HG03039 (cell line): ENCODE measurements at regions not wholly inside any gene's neighbourhood (a gene's known extent, or its start where the extent isn't known, plus 50 kb on each side); places are given as distances from the start of the nearest gene placed in this dataset.
"Not testable (repeated sequence)": the region's sequence is repeated elsewhere in the genome, so short reads cannot be mapped to it uniquely, and the experiment has no call there.

Experiments
- ATAC-seq: cut with Tn5 transposase; IDR thresholded peaks from one replicate; pipeline ENCODE4 v1.9.1; 2021; ENCODE audit warnings: mild to moderate bottlenecking, moderate library complexity; ENCODE audit not compliant: unreplicated experiment

DNA sequence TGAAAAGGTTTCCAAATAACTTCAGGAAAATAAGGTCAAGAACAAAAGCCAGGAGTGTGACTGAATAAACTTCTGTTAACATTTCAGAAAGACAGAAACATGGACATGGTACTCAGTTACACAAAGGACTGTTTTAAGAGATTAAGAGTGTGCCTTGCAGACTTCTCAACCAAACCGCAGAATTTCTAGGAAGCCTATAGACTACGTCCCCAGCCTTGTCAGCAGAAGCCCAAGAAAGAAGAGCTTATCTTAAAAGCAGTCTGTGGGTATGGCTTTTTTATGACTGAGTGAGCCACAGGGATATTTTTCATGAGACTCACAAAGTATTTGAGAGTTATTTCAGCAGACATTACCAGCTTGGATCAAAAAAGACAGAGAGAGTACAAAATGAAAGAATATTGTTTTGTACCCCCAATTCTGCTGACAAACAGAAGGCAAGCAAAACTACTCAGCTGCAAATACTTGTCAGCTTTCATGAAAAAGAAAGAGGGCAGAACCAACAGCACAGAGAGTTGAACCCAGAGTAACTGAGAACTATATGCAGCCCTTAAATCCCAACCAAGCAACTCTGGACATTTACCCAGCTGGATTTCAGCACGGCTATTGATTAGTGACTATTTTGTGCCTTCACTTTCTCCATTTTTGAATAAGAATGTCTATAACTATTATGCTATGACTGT is 711.0 kb upstream of the CTNND2 start:
- no peak for ATAC-seq

DNA sequence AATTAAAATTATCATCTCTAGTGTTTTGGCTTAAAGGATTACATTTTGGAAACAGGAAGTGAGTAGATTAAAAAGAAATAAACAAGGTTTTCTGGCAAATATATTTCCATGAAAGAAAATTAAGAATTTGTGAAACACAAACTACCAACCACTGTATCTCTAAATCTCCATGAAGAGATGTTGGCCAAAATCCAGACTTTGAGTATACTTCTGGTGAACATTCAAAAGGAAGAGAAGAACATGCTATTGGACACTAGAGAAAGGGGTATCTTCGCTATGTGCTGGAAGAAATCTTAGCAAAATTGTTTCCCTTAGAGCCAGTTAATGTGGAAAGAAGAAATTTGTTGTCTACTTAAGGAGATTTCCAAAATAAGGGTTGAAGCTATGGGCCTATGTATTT is 710.4 kb upstream of the CTNND2 start:
- no peak for ATAC-seq

DNA sequence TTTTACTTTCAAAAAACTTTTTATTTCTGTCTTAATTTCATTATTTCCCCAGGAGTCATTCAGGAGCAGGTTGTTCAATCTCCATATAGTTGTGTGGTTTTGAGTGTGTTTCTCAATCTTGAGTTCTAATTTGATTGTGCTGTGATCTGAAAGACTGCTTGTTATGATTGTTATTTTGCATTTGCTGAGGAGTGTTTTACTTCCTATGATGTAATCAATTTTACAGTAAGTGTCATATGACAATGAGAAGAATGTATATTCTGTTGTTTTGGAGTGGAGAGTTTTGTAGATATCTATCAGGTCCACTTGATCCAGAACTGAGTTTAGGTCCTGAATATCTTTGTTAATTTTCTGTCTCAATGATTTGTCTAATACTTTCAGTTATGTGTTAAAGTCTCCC is 706.9 kb upstream of the CTNND2 start:
- ATAC-seq = no peak

DNA sequence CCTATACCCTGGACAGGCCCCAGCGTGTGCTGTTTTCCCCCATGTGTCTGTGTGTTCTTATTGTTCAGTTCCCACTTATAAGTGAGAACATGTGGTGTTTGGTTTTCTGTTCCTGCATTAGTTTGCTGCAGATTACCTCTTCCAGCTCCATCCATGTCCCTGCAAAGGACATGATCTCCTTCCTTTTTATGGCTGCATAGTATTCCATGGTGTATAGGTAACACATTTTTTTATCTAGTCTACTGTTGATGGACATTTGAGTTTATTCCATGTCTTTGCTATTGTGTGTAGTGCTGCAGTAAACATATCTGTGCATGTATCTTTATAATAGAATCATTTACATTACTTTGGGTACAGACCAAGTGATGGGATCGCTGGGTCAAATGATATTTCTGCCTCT is 703.6 kb upstream of the CTNND2 start:
- not testable (repeated sequence) for ATAC-seq

DNA sequence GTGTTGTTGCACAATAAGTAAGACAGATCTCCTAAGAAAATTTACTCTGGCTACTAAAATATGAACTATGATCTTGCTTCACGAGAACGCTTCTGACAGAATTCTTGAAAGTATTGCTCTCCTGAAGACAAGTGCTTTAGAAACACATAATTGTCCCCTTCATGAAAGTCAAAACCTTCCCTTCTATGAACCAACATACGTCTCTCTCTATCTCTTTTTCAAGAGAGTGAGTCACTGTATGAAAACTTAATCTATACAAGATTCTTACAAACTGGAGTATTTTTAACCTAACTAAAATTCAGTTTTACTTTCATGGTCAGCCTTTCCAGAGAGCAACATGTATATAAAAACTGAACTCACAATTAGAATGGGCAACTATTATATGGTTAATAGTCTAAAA is 688.0 kb upstream of the CTNND2 start:
- ATAC-seq = no peak

DNA sequence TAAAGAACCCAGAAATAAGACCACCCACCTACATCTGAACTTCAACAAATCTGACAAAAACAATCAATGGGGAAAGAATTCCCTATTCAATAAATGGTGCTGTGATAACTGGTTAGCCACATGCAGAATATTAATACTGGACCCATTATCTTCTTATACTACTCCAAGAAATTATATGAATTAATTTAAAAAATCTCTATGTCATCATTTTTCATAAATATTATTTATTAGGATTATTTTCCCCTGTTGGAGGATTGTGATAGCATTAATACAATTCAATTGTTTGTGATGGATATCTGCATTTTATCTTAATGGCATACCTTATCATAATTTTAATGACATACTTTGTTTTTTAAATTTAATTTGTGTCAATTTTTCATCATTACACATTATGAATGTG is 682.2 kb upstream of the CTNND2 start:
- ATAC-seq = no peak

DNA sequence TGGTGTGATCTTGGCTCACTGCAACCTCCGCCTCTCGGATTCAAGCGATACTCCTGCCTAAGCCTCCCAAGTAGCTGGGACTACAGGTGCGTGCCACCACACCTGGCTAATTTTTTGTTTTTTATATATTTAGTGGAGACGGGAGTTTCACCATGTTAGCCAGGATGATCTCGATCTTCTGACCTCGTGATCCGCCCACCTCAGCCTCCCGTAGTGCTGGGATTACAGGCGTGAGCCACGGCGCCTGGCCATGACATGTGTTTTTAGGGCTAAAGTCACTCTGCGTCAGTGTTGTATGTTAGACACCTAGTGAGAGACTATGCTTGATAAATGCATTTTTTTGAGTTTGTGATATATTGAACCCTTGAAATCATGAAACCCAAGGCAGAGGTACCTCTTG is 674.6 kb upstream of the CTNND2 start:
- not testable (repeated sequence) for ATAC-seq

DNA sequence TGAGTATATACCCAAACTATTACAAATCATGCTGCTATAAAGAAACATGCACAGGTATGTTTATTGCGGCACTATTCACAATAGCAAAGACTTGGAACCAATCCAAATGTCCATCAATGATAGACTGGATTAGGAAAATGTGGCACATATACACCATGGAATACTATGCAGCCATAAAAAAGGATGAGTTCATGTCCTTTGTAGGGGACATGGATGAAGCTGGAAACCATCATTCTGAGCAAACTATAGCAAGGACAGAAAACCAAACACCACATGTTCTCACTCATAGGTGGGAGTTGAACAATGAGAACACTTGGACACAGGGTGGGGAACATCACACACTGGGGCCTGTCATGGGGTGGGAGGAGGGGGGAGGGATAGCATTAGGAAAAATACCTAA is 672.7 kb upstream of the CTNND2 start:
- ATAC-seq = not testable (repeated sequence)

DNA sequence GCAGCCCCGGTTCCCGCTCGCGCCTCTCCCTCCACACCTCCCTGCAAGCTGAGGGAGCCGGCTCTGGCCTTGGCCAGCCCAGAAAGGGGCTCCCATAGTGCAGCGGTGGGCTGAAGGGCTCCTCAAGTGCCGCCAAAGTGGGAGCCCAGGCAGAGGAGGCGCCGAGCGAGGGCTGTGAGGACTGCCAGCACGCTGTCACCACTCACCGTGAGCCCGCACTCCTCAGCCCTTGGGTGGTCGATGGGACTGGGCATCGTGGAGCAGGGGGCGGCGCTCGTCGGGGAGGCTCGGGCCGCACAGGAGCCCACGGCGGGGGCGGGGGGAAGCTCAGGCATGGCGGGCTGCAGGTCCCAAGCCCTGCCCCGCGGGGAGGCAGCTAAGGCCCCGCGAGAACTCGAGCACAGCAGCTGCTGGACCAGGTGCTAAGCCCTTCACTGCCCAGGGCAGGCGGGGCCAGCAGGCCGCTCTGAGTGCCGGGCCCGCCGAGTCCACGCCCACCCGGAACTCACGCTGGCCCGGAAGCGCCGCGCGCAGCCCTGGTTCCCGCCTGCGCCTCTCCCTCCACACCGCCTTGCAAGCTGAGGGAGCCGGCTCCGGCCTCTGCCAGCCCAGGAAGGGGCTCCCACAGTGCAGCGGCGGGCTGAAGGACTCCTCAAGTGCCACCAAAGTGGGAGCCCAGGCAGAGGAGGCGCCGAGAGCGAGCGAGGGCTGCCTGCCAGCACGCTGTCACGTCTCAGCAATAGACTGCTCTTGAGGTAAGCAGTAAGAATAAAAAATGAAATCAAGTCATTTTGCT is 670.2 kb upstream of the CTNND2 start:
- not testable (repeated sequence) for ATAC-seq

DNA sequence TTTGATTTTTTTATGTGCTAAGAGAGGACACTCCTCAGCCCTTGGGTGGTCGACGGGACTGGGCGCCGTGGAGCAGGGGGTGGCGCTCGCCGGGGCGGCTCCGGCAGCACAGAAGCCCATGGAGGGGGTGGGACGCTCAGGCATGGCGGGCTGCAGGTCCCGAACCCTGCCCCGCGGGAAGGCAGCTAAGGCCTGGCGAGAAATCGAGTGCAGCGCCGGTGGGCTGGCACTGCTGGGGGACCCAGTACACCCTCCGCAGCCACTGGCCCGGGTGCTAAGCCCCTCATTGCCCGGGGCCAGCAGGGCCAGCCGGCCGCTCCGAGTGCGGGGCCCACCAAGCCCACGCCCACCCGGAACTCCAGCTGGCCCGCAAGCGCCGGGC is 669.7 kb upstream of the CTNND2 start:
- ATAC-seq = not testable (repeated sequence)

DNA sequence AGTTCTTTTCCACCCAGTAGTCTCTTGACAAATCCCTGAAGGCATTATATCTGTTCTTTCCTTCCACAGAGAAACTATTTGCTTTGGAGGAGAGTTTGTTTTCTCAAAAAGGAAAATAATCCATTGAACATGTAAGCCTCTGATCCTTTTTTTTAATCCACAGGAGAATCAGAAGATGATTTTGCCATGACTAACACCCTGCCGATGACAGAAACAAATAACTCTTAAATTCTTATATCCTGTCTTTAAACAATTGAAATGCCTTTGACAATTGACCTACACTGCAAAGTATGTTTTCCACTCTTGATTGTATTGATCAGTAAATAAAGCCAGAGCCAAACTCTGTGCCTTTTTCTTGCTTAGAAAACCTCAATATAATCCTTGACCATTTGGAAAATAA is 666.4 kb upstream of the CTNND2 start:
- no peak for ATAC-seq

DNA sequence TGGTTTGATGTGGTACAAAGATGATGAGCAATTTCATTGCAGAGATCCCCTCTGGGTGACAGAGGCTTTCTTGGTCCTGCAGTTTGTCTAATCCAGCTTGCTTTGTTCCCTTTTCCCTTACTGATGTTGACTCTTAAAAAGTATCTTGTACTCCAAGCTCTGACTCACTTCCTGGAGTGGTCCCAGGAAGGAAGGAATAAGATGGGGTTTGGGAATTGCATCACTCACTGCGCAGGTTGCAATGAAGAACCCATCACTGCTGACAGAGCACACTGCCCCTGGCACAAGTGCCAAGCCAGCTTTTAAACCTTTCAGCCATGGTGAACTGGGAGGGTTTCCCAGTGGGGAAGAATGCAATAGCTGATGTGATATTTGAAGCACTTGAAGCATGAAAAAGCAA is 662.2 kb upstream of the CTNND2 start:
- no peak for ATAC-seq

DNA sequence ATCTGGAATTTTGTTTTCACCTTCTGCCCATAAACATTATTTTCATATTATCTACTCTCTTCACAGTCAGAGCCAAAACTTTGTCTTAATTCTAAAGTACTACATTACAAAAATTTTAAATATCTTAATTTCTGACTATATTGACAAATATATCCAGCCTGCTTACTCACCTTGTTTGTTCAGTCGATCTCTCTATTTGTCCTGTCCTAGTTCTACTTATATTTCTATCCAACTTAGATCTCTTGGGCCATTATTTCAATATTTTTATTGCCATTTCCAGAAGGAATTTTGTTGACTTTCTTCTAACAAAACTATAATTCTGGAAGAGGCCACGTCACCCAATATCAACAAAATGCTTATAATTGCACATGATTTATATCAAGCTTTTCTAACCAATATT is 652.8 kb upstream of the CTNND2 start:
- no peak for ATAC-seq

DNA sequence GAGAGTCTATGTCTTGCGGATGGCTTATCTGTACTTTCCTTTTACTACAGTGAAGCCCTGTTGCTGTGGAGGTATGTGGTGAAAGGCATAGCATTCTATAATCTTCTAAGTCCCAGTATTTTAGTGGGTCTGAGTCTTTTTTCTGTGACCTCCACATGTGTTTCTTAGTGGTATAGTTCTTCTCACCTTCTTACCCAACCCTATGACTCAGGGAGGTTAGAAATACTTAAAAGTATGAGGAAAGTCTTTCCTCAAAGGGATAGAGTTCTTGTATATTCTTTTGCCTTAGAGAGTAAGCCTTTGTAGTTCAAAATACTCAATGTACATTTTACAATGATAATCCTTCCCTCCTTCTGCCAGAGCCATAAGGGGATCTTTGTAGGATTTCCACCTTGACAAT is 621.9 kb upstream of the CTNND2 start:
- no peak for ATAC-seq

DNA sequence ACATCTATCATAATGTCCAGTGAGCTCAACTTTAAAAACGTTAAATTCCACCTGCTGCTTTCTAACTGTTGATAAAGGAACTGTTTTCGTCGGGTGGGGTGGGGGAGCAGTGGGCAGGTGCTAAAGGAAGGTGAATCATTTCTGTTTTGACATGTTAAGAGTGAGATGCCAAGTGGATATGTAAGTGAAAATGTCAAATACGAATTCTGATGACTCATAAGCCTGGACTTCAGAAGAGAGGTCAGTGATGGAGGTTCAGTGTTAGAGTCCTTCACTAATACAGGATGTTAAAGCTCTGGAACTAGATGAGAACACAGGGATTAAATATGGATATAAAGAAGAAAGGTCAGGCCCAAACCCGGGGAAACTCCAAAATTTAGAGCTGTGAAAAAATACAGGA is 617.9 kb upstream of the CTNND2 start:
- ATAC-seq = no peak

DNA sequence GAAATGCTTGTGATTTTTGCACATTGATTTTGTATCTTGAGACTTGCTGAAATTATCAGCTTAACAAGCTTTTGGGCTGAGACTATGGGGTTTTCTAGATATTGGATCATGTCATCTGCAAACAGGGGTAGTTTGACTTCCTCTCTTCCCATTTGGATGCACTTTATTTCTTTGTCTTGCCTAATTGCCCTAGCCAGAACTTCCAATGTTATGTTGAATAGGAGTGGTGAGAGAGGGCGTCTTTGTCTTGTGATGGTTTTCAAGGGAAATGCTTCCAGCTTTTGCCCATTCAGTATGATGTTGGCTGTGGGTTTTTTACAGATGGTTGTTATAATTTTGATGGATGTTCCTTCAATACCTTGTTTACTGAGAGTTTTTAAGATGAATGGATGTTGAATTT is 600.7 kb upstream of the CTNND2 start:
- ATAC-seq = not testable (repeated sequence)

DNA sequence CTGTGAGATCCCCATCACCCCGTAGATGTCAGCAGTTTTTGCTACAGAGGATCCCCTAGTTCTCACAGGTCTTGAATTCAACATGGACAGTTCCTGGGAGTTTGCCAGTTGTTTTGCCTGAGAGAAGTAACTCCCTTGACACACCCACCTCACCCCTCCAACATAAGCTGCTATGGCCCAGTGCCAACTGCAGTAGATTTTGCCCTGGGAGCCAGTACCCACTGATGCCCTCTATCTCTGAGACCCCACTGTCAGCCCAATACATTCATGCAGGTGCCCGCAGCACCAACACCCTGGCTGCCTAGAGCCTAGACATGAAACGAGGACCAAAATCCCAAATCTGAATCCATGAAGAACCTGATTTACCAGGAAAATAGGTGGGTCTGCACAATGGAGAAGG is 583.9 kb upstream of the CTNND2 start:
- no peak for ATAC-seq

DNA sequence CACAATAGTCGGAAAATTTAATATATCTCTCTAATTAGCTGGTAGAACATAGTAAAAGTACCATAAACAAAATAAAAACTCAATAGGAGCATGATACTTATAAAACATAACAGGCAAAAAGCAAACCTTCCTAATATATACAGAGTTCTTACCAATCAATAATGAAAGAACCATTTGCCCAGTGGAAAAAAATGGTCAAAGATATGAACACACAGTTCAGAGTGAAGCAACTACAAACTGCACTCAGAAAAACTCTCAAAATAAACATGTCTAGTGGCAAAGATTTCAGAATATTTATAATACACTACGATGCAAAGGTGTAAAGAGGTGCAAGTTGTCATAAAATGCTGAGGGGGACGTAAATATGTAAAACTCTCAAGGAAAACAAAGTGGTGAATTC is 576.2 kb upstream of the CTNND2 start:
- no peak for ATAC-seq

DNA sequence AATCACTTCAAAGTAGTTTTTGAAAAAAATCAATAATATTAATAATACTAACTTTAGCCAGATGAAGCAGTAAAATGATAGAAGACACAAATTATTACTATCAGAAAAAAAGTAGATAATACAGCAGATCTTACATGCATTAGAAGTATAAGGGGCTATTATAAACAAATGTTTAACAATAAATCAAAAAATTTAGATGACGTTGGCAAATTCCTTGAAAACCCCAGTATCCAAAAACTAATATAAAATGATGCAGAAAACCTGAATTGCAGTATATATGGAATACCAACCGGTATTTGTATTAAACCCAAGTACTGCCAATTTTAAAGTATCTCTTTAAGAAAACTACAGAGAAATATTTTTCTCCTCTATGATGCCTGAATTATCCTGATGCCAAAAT is 573.3 kb upstream of the CTNND2 start:
- no peak for ATAC-seq

DNA sequence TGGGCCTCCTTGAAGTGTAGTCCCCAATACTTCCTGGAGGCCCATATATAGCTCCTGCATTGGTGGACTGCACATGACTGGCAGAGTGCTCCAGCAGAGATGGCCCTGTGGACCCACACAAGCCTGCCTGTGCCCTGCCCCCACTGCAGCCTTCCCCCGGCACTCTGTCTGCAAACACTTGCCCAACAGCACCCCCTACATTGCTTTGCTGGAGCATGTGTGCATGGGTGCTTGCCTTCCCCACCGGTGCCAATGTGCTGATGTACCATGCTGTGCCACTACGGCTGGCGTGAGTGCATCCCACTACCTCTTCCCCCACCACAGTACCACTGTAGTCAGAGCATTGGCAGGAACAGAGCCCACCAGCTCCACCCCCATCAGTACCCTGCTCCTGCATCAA is 563.6 kb upstream of the CTNND2 start:
- ATAC-seq = no peak

DNA sequence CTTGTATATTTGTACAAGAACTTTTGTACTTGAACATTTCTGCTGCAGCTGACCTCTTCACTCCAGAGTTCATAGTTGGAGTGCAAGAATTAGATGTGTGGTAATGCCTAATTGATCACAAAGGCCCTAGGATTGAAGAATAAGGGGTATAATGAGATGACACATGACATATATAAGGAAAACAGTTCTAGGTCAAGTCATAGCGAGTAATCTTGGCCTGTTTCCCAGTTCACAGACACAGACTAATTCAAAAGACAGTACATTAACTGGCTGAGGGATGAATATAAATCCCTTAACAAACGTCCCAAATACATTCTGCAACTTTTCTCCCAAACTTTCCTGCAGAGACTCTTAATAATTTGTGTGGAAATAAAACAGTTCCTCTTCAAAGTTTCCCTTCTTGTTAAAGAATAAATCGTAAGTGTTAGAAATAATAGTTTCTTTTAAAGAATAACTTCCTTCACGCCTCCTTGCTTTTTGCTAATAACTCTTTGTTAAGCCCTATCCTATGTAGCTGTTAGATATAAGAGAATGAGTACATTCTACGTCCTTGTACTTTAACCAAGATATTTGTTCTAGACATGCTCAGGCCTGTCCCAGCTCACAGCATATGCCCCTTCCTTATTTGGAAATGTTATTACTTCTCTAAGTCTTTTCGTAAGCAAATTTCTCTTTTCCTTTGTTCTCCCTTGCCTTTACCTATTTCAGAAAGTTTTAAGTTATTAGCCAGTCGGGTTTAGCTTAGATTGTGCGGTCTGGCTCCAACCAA is 556.4 kb upstream of the CTNND2 start:
- no peak for ATAC-seq

DNA sequence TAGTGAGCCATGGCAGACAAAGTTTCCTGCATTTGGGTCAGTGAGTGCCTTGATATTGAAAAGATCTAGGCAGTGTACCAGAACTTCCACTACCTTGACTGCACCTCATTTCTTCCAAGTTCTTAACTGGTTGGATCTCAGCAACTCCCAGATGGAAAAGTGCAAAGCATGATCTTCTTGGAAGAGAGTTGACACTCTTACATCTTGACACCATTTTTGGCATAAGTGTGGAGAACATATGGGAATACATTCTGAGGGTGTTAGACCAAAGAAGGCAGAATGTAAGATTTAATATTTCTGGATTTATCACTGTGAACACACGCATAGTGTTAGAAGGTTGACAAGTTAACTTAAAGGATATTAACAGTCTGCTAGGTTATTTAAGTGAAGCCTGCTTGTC is 555.1 kb upstream of the CTNND2 start:
- ATAC-seq = no peak
